Endothelial cell (in vitro differentiated cells): ENCODE measurements at regions not wholly inside any gene's neighbourhood (a gene's known extent, or its start where the extent isn't known, plus 50 kb on each side); places are given as distances from the start of the nearest gene placed in this dataset.
"Not testable (repeated sequence)": the region's sequence is repeated elsewhere in the genome, so short reads cannot be mapped to it uniquely, and the experiment has no call there.

ENCODE experiments used
- DNase-seq: peaks from one replicate; pipeline ENCODE4 v3.0.0; 2021; ENCODE audit warnings: low spot score
- H3K27ac Mint-ChIP-seq: one replicate; pipeline ENCODE4 v1.8.0; 2021; ENCODE audit warnings: mixed read lengths, inconsistent platforms; ENCODE audit not compliant: unreplicated experiment
- H3K27me3 Mint-ChIP-seq: one replicate; pipeline ENCODE4 v1.8.0; 2021; ENCODE audit warnings: mild to moderate bottlenecking, moderate library complexity, mixed read lengths, inconsistent platforms; ENCODE audit not compliant: unreplicated experiment
- H3K36me3 Mint-ChIP-seq: one replicate; pipeline ENCODE4 v1.8.0; 2021; ENCODE audit warnings: mild to moderate bottlenecking, low read depth, mixed read lengths, inconsistent platforms; ENCODE audit not compliant: unreplicated experiment
- H3K4me1 Mint-ChIP-seq: one replicate; pipeline ENCODE4 v1.8.0; 2021; ENCODE audit warnings: mild to moderate bottlenecking, mixed read lengths, inconsistent platforms; ENCODE audit not compliant: unreplicated experiment
- H3K4me3 Mint-ChIP-seq: one replicate; pipeline ENCODE4 v1.8.0; 2021; ENCODE audit warnings: mild to moderate bottlenecking, mixed read lengths, inconsistent platforms; ENCODE audit not compliant: unreplicated experiment
- H3K9me3 Mint-ChIP-seq: one replicate; pipeline ENCODE4 v1.8.0; 2021; ENCODE audit warnings: mixed read lengths, inconsistent platforms; ENCODE audit not compliant: unreplicated experiment
- TF ChIP-seq, protein P1 (sequence below): fragments of 200-600 bp; sonication (generic); IDR thresholded peaks from one replicate; pipeline ENCODE4 v1.5.0; 2021; ENCODE audit warnings: antibody characterized with exemption; ENCODE audit not compliant: unreplicated experiment

DNA sequence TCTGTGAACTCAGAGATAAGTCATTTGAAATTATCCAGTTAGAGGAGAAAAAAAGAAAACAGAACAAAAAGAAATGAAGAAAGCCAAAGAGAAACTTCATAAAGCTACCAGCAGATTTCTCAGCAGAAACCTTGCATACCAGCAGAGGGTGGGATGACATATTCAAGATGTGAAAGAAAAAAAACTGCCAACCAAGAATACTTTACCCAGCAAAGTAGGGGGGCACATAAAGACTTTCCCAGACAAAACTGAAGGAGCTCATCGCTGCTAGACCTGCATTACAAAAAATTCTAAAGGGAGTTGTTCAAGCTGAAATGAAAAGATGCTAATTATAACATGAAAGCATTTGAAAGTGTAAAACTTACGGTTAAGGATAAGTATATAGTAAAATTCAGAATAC, 246.3 kb downstream of the FNDC1 start:
- Mint-ChIP-seq H3K9me3 (no peaks in the 10 kb centered on the region), H3K4me1 (peaks cover 2% of the 10 kb centered on the region), H3K27ac (no peak overlapping the region), H3K27me3 (no peaks in the 10 kb centered on the region), H3K36me3 (no peaks in the 10 kb centered on the region), H3K4me3 (no peak overlapping the region)
- TF ChIP-seq, protein P1, sequence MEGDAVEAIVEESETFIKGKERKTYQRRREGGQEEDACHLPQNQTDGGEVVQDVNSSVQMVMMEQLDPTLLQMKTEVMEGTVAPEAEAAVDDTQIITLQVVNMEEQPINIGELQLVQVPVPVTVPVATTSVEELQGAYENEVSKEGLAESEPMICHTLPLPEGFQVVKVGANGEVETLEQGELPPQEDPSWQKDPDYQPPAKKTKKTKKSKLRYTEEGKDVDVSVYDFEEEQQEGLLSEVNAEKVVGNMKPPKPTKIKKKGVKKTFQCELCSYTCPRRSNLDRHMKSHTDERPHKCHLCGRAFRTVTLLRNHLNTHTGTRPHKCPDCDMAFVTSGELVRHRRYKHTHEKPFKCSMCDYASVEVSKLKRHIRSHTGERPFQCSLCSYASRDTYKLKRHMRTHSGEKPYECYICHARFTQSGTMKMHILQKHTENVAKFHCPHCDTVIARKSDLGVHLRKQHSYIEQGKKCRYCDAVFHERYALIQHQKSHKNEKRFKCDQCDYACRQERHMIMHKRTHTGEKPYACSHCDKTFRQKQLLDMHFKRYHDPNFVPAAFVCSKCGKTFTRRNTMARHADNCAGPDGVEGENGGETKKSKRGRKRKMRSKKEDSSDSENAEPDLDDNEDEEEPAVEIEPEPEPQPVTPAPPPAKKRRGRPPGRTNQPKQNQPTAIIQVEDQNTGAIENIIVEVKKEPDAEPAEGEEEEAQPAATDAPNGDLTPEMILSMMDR = no peak
- DNase-seq = no peak

DNA sequence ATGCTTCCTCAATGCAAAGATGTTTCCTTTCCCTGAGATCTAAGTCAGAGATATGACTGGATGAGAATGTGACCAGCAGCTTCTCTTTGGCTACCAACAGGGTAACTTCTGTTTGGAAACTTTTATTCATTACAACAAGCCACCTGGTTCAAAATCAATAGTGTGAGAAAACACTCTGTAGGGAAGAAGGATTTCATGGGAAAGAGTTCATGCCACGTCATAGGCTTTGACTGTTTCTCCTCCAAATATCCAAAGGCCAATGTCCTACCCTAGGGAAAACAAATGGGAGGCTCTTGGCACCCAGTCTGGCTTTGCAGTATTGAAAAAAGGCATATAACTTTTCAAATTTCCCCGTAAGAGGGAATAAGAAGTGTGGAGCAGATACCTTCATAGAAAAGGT, 245.5 kb downstream of the FNDC1 start:
- Mint-ChIP-seq H3K27ac (no peak overlapping the region), H3K27me3 (no peaks in the 10 kb centered on the region), H3K4me3 (no peak overlapping the region), H3K36me3 (no peaks in the 10 kb centered on the region), H3K9me3 (no peaks in the 10 kb centered on the region), H3K4me1 (no peaks in the 10 kb centered on the region)
- TF ChIP-seq, protein P1 = no peak
- no peak for DNase-seq

DNA sequence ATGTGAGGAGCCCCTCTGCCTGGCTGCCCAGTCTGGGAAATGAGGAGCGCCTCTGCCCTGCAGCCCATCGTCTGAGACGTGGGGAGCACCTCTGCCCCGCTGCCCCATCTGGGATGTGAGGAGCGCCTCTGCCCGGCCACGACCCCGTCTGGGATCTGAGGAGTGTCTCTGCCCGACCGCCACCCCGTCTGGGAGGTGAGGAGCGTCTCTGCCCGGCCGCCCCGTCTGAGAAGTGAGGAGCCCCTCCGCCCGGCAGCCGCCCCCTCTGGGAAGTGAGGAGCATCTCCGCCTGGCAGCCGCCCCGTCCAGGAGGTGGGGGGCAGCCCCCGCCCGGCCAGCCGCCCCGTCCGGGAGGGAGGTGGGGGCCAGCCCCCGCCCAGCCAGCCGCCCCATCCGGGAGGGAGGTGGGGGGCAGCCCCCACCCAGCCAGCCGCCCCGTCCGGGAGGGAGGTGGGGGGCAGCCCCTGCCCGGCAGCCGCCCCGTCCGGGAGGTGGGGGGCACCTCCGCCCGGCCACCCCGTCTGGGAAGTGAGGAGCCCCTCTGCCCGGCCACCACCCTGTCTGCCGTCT, 238.1 kb downstream of the FNDC1 start:
- H3K9me3 Mint-ChIP-seq, H3K27ac Mint-ChIP-seq, H3K4me3 Mint-ChIP-seq, H3K27me3 Mint-ChIP-seq, H3K36me3 Mint-ChIP-seq, DNase-seq, H3K4me1 Mint-ChIP-seq: not testable (repeated sequence)

DNA sequence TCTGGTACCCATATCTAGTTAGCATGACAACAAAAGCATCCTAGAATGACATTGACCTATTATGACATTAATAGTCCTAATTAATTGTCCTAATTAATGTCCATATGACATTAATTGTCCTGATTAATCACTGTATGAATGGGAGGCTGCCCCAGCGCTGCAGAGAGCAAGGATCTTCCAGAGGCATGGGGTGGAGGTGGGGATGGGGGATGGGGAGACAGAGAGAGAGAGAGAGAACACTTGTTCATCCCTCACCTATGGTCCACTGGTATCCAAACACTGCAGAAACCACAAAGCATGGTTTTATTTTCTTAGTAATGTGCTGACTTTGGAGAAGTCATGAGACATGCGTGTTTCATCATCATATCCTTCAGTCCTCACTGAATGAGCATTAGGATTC, 235.1 kb downstream of the FNDC1 start:
- DNase-seq = no peak
- Mint-ChIP-seq H3K4me3 (no peak overlapping the region), H3K9me3 (peaks cover 6% of the 10 kb centered on the region), H3K36me3 (peaks cover 5% of the 10 kb centered on the region), H3K27ac (no peak overlapping the region), H3K27me3 (no peaks in the 10 kb centered on the region), H3K4me1 (no peaks in the 10 kb centered on the region)
- TF ChIP-seq, protein P1 = no peak

DNA sequence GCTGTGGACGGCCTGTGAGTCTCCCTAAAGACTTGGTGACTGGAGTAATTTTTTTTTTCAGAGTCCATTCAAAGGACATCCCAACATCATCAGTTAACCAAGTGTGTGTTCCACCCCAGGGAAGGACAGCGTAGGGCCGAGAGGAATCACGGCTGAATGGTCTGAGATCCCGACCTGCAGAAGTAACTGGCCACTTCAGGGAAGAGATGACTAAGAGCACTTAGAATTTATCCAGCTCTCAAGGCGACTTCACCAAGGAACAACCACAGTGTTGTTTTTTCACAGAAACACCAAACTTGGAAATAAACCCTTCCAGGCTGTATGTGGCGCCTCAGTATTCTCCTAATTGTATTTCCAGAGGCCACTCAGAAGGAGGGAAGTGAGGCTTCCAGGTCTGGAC, 231.6 kb downstream of the FNDC1 start:
- H3K4me1 Mint-ChIP-seq = no peaks in the 10 kb centered on the region
- no peak overlapping the region for H3K4me3 Mint-ChIP-seq
- TF ChIP-seq, protein P1 = no peak
- H3K9me3 Mint-ChIP-seq = no peaks in the 10 kb centered on the region
- H3K27me3 Mint-ChIP-seq = no peaks in the 10 kb centered on the region
- no peak overlapping the region for H3K27ac Mint-ChIP-seq
- no peak for DNase-seq
- H3K36me3 Mint-ChIP-seq = no peaks in the 10 kb centered on the region

DNA sequence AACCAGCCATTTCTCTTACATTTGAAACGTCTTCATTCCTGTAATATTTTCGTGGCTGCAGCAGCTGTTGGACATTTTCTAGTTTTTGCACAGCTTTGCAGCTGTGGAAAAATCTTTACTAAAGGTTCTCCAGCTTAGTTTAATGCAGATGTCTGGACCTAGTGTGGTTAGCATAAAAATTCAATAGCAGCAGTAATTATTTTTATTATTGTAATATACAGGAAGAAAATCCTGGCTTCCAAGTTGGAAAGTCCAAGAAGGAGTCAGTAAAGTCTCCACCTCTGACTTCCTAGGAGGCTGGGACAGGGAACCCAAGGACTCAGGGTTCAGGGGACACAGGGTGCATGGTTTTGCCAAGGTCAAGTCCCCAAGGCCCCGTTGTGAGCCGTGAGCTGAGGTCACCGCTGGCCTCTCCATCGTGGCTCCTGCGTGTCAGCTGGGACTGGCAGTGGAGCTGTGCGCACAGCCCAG, 230.6 kb downstream of the FNDC1 start:
- no peaks in the 10 kb centered on the region for H3K27me3 Mint-ChIP-seq
- DNase-seq = no peak
- no peak overlapping the region for H3K4me3 Mint-ChIP-seq
- H3K4me1 Mint-ChIP-seq = no peaks in the 10 kb centered on the region
- H3K27ac Mint-ChIP-seq = no peak overlapping the region
- H3K36me3 Mint-ChIP-seq = no peaks in the 10 kb centered on the region
- H3K9me3 Mint-ChIP-seq = no peaks in the 10 kb centered on the region
- TF ChIP-seq, protein P1 = no peak
